GM21576 (cell line): ENCODE measurements at regions not wholly inside any gene's neighbourhood (a gene's known extent, or its start where the extent isn't known, plus 50 kb on each side); places are given as distances from the start of the nearest gene placed in this dataset.

Experiments used
- ATAC-seq: cut with Tn5 transposase; IDR thresholded peaks from one replicate; pipeline ENCODE4 v1.9.1; 2021; ENCODE audit warnings: mild to moderate bottlenecking, moderate library complexity; ENCODE audit not compliant: unreplicated experiment

DNA sequence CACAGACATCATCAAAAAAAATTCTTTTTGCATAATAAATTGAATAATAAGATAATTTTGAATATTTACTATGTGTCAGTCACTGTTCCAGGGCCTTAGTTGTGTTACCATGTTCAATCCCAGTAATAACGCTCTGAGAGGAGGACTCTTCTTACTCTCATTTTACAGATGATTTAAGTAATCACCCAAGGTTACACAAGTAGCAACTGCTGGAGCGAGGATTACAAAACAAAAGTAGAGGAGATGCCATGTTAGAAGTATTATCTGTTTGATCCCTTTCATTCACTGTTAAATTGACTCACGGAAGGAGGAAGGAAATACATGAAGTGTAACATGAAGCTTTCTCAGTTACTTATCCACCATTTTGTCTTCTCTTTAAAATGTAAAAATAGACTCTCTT is 412.8 kb downstream of the NFIB start:
- no peak for ATAC-seq

DNA sequence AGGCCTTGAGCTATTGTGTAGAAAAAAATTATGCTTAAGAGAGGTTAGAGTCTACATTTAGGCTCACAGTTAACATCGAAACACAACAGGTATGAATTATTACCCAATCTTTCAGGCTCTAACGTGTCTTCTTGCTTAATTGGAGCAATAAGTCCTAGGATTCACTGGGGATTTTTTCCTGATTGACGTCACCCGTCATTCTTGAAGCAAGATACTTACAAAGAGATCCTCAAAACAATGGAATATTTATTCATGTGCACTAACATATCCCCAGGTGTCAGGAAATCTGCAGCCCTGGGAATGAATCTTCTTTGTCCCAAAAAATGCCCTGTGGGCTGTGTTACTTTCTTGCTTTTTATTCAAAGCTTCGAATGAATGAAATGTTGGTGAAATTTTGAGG is 413.5 kb downstream of the NFIB start:
- no peak for ATAC-seq

DNA sequence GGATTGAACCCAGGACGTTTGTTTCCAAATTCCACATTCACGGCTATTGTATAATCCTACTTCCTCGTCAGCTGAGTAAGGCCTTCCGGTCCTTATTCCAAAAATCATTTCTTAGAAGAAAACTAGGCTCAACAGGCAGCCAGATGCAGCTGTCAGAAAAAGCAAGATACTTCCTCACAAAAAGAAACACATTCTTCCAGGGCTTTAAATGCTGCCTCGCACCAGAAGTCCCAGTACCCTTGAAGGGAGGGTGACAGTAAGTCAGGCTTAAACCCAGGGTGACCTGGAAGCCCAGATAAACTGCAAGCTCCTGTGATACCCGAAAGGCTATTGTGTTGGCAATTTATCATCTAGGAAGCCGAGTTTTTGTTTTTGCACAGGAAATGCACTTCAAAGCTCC is 414.0 kb downstream of the NFIB start:
- no peak for ATAC-seq

DNA sequence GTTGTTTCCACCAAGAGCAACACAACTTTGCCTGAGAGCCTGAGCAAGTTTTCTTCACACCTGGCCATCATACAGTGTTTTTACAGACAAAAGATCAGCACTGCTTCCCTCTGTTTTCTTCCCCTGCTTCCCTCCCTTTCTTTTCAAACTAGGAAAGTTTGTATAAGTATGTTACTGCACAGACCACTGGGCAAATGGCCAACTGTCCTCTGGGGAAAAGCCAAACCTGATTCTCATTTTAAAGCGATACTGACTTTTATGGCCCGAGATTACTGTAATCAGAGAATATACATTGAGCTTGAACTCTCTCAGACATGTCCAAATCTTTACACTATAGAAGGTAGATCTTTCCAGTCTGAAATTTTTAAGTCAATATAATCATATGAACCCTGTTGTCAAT is 415.0 kb downstream of the NFIB start:
- ATAC-seq: no peak

DNA sequence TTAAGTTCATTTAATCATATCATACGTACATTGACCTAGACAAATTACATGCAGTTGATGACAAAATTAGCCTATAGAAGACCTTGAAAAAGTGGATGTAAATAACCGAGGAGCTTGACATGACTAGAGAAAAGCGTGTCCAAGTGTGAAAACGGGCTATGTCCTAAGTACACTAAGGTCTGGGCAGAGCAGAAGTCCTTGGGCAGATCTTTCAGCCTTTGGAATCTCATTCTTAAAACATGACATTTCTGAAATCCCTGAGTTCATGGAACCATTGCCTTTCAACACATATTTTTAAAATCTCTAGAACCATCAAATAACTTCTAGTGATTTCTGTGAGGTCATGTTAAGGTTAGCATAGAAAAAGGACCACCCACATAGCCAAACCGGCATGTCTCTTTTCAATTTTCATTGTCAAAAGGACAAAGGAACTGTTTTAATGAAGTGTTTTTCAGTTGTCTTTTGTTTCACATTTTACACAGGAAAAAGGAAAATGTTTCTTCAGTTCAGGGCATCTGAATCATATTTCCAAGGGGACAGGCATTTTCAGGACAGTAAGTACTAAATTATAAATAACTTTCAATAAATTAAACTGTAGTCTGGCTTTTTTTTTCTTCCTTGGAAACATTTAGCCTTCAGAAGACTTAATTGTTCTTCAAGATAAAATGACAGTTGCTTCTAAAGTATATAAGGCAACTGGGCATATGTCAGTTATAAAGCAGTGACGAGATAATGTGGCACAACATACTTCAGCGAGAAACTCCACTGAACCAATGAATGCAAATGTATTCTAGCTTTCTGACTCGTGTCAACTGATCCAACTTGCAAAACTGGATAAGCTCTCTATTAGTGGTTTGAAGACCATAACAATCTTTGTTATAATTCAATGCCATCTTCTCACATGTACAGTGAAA is 416.8 kb downstream of the NFIB start:
- ATAC-seq: no peak

DNA sequence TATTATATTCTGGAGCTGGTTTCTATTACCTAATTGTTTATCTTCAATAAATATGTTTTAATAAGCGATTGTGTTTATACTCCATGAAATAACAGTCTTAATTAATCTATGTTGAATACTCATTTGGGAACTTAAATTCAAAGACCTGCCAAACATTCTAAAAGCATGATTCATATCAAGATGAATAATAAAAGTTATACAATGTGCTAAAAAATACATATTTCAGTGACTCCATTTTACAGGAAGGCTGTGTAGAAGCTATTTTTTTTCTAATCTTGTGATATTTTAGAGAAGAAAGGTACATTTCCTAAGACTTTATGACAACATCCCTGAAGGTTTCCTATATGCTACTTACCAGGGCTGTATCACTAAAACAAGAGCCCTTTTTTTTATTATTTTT is 417.9 kb downstream of the NFIB start:
- no peak for ATAC-seq

DNA sequence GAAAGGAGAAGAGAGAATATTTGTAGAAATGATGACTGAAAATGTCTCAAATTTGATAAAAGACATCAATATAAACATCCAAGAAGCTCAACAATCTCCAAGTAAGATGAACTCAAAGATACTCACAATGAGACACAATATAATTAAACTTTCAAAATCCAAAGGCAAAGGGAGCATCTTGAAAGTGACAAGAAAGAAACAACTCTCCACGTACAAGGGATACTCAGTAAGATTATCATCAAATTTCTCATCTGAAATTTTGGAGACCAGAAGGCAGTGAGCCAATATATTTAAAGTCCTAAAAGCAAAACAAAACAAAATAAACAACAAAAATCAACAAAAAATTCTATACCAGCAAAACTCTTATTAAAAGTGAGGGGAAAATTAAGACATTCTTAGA is 428.7 kb downstream of the NFIB start:
- no peak for ATAC-seq

DNA sequence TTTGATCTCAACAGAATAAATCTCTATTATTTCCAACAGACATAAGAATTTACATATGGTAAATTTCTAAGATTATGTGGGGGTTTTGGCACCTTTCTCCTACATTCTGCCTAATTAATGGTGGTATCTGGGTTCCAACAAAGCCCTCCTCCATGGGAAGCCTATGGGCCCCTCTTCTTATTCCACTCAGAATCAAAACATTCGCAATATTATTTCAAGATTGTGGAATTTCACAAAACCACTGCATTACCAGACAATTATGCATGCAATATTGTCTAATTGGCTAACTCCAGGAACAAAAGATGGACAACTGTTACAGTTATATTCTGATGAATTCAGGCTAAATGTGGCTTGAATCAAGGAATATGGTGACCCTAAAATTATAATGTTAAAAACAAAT is 434.0 kb downstream of the NFIB start:
- no peak for ATAC-seq

DNA sequence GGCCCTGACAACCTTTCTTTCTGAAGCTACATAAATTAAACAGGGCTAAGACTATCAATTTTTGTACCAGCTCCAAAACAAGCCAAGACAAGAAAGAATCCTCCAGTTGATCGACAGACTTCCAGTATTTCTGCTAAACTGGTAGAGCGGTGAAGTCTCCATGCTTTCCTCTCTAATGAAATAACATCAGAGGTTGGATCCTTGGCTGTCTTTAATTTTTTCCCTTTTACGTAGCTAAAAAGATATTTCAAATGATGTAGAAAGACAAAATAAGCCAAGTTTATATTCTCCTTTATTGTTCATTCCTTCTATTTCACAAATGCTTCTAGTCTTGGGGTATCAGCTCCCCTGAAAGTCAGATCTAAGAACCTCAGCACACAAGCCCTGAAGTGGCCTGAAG is 434.9 kb downstream of the NFIB start:
- no peak for ATAC-seq

DNA sequence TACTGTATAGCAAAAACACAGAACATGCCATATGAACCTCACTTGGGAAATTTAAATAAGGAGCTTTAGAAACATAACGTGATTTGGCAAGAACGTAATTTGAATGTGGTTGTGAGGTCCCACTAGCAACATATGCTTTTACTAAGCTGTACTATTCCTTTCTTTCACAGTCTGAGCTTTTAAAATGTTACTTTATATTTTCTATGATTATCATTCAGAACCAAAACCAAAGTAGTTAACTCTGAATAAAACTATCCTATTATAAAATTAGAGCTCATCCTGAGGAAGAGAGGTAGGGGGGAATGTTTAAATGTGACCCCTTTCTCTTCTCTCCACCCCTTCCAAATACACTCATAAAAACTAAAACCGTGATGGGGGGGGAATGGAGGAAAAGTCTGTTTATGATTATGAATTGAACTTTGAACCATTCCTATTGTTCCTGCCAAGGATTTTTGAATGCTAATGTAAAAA is 435.7 kb downstream of the NFIB start:
- no peak for ATAC-seq

DNA sequence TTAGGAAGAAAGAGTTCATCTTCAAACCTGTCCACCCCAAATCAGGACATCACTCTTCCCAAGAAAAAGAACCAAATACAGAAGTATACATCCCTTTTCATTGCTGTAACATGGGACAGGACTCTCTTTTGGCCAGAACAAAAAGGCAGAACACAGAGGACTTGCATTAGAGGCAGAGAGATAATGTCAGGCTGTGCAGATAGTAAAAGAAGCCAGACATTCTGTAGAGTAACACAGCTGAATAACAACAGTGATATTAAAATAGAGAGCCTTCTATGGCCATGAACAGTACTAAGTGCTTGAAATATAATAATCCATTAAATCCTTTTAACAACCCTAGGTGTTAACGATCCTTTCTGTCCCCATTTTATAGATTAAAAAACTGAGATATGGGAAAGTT is 437.2 kb downstream of the NFIB start:
- ATAC-seq: no peak

DNA sequence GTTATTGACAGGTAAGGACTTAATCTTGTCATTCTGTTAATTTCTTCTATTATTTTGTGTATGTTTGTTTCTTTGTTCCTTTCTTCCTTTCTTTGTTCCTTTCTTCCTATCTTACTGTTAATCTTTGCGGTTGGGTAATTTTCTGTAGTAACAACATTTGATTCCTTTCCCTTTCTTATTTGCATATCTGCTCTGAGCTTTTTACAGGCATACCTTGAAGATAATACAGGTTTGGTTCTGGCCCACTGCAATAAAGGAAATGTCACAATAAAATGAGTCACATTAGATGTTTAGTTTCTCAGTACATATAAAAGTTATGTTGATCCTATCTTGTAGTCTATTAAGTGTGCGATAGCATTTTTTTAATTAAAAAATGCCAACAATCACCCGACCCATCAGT is 440.7 kb downstream of the NFIB start:
- ATAC-seq: no peak

DNA sequence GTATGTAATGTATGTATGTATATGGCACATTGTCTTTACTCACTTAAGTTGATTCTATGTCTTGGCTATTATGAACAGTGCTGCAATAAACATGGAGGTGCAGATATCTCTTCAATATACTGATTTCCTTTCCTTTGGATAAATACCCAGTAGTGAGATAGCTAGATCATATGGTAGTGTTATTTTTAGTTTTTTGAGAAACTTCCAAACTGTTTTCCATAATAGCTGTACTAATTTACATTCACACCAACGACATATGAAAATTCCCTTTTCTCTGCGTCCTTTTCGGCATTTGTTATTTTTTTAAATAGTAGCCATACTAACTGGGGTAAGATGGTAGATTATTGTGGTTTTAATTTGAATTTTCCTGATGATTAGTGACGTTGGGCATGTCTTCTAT is 445.6 kb downstream of the NFIB start:
- ATAC-seq: no peak

DNA sequence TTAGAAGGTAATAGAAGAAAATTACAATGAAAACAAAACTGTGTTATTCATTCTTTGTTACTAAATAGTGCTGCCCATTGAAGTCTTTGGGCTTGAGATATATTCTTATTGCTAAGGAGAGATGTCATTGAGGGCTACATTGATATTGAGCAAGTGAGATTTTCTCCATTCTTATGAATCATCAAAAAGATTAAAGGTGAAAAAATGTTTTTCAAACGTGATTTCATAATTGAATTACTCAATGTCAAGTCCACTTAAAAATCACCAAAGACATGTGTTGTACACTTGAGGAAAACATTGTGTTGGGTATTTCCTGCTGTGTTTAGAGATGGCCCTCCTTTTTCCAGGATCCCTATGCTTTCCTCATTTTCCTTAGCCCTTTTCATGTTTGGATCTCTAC is 448.1 kb downstream of the NFIB start:
- no peak for ATAC-seq

DNA sequence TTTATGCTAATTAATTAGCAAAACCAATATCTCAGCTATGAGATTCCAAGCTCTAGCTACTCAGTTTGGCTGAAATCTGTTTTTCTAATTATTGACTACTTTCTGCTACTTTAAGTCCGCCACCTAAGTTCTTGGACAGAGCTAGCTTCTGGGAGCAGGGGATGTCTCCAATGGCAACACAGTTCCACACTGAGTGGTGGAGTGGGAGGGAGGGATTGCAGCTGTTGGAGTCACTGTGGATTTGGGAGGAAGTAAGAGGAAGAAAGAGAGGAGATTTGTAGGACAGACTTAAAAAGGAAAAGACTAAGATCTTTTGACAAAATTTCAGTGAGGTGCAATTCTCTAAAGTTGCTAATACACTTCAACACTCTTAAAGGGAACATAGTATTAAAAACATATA is 450.8 kb downstream of the NFIB start:
- no peak for ATAC-seq

DNA sequence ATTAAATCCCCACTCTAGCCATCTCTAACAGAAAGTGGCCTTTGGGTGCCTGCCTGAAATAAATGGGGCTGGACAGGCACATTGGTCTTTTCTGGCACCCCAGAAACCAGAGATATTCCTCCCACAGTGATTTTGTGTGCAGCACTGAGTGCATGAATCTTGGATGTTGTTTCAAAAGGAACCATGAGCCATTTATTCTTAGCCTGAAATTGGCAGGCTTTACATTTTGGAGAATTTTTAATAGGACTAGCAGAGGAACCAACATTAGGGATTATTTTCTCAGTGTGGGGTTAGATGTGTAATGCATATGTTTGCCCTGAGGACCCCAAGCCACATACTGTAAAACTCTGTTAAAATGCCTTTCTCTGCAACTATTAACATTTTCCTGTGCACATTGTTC is 451.3 kb downstream of the NFIB start:
- ATAC-seq: no peak

DNA sequence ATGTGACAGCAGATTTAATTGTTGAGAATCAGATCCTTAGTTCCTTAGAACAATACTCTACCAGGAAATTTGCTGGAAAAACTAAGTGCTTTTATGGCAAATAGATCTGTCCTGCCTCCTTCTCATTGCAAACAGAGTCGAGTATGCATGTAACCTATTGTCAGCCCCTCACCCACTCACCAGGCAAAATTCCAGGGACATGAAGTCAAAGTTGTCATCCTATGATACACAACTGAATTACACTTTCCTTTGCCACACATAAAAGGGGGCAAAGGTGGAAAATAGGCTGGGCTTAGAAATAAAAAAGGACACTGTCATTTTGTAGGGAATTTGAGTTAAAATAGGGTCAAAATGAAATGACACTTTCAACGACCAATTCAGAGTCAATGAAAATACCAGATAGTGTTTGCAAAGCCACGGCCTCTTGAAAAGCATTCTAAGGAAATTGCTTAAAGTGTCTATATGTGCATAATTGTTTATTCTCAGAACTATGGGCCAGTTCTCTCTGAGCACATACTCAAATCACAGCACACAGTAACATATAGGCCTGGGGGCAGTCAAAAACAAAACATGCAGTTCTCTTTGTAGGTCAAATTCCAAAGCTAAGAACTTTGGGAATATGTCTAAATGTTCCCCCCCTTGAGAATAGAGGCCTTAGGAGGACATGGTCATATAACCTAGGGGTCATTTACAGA is 452.8 kb downstream of the NFIB start:
- no peak for ATAC-seq

DNA sequence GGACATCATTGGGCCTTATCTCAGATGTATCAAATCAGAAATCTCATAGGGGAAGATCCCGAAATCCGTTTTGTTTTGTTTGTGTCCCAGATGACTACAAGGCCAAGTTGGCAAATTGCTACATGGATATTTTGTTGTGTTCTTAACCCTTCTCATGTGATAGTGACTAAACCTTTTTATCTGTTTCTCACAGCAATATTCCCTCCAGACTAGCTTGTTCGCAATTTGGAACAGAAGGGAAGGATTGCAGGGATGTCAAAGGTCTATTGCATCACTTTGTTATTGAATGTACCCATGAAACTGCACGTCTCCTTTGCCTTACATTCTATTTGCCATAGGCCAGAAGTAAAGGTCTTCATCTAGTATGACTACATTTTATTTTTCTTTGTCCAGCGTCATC is 453.9 kb downstream of the NFIB start:
- no peak for ATAC-seq

DNA sequence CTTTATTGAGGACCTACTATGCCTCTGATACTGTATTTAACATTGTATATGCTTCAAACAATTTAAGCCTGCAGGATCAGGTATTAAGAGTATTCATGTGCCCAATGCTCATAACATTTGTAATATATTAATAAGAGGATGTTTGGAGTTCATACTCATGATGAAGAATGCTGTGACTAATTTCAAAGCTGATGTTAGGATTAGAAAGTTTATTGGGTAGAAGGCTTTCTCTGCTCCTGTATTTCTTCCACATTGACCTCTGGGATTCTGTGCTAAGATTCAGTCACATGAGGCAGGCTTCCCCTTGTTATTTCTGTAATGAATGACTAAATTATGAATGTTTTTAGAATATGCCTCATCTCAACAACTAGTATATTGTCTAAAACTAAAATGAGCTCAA is 456.4 kb downstream of the NFIB start:
- ATAC-seq: no peak

DNA sequence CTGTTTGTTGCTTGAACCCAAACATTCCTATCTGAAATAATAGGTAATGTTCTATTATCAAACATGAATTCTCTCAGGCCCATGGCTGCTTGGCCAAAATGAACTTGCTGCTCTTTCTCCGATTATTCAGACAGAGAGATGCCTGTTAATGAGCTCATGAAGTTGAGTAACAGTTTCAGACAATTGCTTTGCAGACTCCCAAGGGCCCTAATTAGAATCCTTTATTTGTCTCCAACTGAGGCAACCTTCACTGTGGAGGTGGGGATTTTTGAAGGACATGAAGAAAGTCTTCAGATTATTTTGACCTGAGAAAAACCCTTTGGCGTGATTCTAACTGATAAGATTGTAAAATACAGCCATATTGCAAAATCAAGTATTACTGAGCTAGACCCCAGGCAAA is 466.7 kb downstream of the NFIB start:
- no peak for ATAC-seq

DNA sequence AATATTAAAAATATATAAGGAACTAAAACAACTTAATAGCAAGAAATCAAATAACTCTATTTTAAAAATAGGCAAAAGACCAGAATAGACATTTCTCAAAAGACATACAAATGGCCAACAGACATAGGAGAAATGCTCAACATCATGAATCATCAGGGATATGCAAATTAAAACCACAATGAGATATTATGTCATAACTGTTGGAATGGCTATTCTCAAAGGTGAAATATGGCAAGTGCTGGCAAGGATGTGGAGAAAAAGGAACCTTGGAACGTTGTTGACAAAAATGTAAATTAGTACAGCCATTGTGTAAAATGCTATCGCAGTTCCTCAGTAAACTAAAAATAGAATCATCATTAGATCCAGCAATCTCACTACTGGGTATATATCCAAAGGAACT is 468.5 kb downstream of the NFIB start:
- no peak for ATAC-seq

DNA sequence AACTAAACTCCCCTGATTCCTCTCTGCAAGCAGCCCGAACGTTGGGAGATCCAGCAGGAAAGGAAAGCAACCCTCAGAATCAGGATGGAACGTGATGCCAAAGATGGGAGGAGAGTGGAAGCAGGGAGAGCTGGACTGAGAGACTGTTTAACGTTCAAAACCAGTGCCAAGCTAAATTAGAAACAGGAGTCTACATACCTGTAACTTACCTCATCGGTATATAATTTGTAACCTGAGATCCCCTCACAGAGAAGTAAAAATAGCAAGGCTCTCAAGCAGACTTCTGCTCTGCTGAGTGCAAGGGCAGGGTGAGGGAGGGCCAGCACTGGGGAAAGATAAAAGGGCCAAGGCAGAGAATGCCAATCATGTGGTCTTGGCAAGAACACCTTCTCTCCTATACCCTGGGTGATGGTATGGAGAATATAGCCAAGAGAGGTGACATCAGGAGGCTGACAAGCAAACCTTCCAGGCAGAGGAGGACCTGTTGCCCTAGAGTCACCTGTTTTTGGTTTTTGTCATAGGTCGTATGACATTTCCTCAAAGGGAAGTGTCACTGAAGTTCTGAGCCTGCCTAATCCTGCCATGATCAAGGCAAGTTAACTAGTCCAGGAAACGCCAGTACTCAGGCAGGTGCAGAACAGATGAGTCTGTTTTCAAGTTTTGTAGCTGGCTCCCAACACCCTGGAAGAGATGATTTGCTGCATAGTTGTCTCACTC is 472.0 kb downstream of the NFIB start:
- ATAC-seq: no peak
